GM19455 (cell line): ENCODE measurements at regions not wholly inside any gene's neighbourhood (a gene's known extent, or its start where the extent isn't known, plus 50 kb on each side); places are given as distances from the start of the nearest gene placed in this dataset.

Experiments
- ATAC-seq: cut with Tn5 transposase; IDR thresholded peaks from one replicate; pipeline ENCODE4 v1.9.1; 2021; ENCODE audit not compliant: unreplicated experiment

DNA sequence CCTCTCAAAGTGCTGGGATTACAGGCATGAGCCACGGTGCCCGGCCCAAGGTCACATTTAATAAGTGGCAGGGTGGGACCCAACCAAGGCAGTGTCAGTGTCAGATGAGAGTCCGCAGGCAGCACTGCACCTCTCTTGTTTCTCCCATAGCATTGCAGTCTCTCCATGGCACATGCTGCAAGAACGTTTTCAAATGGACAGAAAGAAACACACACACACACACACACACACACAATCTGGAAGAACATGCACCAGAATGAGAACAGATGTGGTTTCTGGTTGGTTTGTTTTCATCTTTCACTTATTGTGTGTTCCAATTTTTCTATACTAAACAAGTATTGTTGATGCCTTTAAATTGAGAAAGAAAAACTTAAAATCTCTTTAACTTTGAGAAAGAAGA, 126.5 kb downstream of the SYF2 start:
- no peak for ATAC-seq

- ATAC-seq: no peak
Measured at GRCh38 chr1:25104932-25105561, 127.3 kb downstream of the SYF2 start.

DNA sequence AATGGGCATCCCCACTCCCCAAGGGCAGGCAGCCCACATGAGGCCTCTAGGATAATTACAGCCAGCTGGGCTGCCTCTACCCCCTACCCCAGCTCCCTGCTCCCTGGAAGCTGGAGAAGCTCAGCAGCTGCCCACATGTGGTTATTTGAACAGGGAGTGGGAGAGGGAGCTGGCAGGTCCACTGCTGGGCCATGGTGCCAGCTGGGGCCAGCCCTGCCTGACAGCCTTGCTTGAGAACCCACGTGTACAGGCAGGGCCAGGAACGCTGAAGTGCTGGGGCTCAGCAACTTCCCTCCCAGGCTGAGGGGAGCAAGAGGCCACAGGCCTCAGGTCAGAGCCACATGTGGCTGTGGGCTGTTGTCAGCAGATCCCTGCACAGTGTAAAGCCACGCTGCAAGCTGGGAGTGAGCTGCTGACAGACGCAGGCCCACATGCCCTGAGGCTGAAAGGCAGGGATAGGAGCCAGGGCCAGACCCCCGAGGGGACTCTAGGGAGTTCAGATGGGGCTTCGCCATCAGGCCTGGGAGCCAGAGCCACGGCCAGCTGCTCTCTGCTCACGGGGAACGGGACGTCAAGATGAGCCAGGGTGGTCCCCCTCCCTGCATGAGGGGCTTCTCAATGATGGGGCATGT, 129.0 kb downstream of the SYF2 start:
- ATAC-seq: no peak

- no peak for ATAC-seq
Measured at GRCh38 chr1:25100151-25100833, 132.0 kb downstream of the SYF2 start.

DNA sequence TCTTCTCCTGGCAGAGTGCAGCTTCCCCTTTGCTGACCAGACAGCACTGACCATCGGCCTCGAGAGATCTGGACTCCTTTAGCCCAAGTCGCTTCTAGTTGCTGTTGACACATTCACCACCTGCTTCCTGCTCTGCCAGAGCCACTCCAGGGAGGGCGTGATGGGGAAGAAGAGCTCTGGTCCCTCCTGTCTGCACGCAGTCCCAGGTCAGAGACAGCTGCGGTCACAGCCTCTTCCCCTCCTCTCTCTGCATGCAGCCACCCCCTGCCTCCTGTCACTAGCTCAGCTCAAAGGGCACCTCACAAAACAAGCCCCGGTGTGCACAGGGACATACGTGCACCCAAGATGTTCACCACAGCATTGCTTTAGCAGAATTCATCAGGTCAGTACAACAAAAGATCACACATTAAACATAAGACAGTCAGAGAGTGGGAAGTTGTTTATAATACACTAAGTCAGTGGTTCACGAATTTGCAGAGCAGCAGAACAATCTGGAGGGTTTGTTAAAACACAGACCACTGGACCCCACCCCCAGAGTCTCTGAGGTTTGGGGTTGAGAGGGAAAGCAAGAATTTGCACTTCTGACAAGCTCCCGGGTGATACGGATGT, 132.9 kb downstream of the SYF2 start:
- no peak for ATAC-seq

DNA sequence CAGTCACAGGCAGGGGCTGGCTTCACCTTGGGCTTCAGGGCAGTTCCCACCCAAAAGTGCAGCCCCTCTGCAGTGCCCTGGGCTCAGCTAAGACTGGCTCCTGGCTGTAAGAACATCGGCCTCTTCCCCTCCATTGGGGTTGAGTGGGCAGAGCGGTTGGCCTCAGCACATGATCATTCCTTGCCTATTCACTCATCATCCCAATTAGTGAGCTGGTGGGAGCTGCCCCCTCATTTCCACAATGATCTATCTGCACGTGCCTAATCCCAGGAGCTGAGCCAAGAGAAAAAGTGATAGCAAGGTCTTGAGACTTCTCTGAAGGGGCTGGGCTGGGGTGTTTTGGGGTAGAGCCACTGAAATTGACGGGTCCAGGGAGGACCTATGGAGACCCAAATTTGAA, 133.6 kb downstream of the SYF2 start:
- ATAC-seq: no peak

DNA sequence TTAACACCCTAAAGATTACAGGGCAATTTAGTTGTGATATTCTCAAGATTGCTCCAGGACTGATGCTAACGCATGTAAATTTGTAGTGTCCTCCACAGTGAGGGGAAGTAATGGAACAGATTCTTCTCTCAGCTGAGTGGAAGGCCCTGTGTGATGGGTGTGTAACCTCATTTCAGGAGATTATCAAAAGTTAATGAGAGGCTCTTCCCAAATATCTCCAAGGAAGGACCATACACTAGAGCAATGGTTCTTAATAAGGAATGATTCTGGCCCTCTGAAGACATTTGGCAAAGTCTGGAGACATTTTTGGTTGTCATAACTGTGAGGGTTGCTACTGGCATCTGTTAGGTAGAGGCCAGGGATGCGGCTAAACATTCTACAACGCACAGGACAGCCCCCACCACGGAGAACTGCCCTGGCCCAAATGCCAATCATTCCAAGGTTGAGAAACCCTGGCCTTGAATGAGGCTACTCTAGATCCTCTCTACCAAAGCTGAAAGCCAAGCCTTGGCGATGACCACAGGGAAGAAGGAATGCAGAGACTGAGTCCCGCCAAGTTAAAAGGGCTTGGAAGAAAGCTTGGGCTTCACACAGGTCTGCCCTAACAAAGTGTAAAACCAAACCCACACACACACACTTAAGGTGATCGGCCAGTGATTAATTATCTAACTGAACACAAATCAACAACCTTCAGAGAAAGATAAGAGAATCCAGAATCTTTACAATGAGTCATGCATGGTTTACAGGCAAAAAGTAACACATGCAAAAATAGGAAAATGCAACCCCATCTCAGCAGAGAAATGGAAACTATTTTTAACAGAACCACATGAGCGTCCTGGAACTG, 135.8 kb downstream of the SYF2 start:
- ATAC-seq: no peak

DNA sequence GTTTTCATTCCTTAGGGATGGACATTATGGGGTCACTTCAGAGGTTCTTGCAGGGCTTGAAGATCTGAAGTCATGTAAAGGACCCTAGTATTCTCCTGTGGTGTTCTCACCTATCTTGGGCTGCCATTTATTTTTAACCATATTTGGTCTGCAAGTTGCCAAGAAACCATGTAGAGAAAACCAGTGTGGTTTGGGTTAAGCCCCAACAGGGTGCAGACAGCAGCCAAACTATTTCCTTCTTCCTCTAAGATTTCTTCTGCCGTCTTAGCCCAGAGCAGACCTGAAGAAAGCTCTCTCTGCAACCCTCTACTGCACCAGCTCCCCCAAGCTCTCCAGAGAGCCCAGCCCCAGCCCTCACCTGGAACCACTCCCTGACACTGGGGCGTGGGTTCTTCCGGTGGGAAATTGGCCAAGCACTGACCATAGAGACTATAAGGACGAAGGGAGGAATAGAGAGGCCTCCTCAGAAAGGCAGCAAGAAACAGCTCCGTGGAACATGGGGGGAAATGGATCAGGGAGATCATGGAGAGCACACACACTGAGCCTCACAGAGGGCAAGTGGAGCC, 136.6 kb downstream of the SYF2 start:
- no peak for ATAC-seq

DNA sequence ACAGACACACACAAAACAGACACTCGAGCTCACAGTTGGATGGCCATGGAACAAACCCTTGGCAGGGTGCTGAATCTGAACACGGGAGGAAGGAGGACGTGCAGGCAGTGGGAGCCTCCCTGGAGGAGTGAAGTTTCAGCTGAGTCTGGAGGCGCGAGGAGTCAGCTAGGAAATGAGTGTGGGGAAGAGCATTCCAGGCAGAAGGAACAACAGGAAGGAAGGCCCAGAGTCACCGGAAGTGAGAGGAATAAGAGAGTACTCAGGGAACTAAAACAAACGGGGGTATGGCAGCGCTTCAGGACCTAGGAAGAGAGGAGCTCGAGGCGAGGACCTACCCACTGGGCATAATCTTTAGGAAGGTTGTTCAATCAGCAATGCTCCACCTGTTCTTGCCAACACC, 137.3 kb downstream of the SYF2 start:
- no peak for ATAC-seq

GRCh38 chr1:25094229-25094628, 138.1 kb downstream of the SYF2 start:
- ATAC-seq: no peak

- no peak for ATAC-seq
Measured at GRCh38 chr1:25091658-25092057, 140.6 kb downstream of the SYF2 start.

DNA sequence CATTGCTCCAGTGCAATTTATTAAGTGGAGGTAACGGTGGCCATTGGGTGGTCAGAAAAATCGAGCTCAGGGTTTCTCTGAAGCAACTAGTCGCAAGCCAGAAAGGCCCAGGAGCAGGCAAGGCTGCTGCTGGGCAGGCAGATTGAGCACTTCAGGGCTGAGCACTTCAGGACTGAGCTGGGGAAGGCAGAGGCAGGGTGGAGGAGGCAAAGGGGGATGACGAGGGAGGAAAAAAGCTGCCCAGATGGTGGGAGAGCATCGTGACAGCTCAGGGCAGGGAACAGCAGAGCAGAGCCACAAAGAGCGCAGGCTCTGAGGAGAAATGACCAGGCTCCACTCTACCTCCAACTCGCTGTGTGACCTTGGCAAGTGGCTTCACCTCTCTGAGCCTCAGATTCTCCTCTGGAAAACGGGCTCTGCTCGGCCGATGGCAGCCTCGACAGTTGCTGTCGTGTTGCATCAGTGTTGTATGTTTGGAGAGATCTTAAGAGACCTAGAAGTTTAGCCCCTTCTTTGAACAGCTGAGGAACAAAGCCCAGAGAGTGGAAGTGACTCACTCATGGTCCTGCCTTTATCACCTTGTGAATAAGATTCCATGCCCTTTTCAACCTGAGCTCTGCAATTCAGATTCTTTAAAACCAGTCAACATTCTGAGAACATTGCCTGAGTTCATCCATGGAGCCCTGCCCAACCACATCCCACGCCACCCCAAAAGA, 141.4 kb downstream of the SYF2 start:
- ATAC-seq: no peak

DNA sequence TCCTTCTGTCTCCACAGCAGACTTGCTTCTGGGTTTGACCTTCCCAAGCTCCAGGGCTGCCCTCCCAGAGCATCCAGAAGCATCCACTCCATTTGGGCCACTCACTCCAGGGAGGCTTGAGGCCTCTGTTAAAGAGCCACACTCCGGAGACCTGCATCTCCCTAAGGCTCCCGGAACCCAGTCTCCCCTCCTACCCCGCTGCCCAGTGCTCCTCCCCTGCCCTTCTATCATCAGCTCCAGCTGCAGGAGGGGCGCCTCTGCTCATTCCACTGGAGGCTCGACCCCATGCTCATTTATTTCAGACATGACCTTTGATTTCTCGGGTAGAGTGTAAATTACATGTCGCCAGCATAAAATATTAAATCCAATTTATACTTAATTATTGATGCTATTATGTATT, 142.5 kb downstream of the SYF2 start:
- no peak for ATAC-seq

DNA sequence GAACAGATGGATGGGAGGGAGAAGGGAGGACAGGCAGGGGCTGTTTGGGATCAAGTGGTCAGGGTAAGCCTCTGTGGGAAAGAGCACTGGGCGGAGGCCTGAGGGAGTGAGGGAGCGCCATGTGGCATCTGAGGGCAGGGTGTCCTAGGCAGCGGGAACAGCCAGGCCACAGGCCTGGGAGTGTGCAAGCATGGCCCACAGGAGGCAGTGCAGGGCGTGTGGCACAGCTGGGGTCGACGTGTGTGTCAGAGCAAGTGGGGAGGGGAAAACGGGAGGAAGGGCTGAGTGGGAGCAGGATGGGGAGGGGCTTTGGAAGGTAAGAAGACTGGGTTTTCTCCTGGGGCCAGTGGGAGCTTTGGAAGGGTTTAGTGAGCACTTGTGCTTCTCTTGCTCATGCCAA, 143.4 kb downstream of the SYF2 start:
- no peak for ATAC-seq

DNA sequence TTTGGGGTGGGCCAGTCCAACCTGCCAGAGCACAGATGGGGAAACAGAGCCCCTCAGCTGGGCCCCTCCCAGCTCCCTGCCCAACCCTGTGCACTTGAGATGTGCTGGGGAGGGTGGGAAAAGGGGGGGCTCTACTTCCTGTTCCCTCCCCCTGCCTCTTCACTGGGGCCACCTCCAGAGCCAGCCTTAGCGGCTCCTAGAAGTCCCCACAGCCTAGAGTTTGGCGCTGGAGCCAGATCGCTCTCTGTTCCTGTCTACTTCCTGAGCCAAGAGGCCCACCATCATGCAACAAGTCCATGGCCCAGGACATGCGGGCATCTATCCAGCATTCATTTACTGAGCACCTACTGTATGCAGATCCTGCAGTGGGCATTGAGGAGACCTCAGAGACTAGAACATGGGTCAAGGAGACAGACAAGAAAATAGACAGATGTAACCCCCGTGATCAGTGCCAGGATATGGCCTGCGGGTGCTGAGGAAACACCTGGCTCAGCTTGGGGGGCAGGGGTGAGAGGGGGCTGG, 144.1 kb downstream of the SYF2 start:
- ATAC-seq: no peak

GRCh38 chr1:25086518-25087079, 145.7 kb downstream of the SYF2 start:
- ATAC-seq: no peak

DNA sequence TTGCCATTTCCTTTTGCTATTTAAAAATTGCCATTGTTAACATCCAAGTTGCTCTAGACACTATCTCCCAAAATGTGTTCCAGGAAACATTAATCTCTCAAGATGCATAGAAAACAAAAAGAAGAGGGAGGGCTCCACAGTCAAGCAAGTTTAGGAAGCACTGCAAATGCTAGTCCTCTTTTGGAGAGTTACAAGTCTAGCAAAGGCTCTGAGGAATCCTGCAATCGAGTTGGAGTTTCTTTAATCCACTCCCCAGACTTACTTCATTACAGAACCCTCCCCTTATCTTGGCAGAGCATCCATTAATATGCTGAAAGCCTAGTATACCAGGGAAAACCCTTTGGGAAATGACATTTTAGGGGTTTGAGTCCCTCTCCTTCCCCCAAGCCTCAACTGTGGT, 147.9 kb downstream of the SYF2 start:
- ATAC-seq: no peak

- ATAC-seq: no peak
Measured at GRCh38 chr1:25083481-25084345, 148.6 kb downstream of the SYF2 start.

- no peak for ATAC-seq
Measured at GRCh38 chr1:25082995-25083394, 149.3 kb downstream of the SYF2 start.
